ENCODE measurements at regions not wholly inside any gene's neighbourhood (a gene's known extent, or its start where the extent isn't known, plus 50 kb on each side); places are given as distances from the start of the nearest gene placed in this dataset.

DNA sequence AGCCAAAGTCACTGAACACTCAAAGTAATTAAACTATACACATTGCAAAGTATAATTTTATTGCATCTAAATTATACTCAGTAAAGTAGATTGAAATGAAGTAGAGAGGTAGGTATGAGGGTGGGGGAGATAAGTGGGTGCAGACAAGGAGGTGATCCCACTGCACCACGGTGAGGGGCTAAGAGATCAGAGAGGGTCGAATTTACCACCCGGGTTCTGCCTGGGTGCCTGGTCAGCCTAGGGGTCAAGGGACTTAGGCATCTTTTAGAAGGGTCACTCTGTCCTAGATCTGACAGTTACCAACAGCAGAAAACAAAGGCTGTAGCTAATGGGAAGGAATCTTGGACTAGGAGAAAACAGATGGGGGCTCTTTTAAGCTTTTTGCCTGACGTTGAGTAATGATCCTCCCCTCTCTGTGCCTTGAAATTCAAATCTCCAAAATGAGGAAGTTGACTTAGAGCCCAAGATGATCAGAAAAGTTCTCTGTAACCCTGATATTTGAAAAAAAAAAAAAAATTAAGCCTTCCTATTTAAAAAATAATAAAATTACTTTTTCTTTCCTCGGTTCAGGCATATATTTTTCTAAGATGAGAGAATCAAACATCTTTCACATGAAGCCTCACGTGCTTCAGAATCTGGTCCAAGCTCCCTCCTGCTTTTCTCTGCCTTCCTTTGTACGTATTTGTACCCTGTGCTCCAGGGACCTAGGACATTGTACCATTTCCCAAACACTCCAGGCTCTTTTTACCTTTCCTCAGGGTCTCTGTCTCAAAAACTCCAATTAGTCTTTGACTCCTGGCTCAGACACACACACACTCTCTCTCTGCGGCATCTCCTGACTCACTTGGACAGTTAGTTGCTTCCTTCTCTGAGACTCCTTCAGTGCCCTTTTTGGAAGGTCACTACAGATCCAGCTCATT, 353.9 kb downstream of the CYRIA start:
- TF ChIP-seq POLR2A (IDR thresholded peaks at IDR 0.05): no peak
- TF ChIP-seq, protein P1, sequence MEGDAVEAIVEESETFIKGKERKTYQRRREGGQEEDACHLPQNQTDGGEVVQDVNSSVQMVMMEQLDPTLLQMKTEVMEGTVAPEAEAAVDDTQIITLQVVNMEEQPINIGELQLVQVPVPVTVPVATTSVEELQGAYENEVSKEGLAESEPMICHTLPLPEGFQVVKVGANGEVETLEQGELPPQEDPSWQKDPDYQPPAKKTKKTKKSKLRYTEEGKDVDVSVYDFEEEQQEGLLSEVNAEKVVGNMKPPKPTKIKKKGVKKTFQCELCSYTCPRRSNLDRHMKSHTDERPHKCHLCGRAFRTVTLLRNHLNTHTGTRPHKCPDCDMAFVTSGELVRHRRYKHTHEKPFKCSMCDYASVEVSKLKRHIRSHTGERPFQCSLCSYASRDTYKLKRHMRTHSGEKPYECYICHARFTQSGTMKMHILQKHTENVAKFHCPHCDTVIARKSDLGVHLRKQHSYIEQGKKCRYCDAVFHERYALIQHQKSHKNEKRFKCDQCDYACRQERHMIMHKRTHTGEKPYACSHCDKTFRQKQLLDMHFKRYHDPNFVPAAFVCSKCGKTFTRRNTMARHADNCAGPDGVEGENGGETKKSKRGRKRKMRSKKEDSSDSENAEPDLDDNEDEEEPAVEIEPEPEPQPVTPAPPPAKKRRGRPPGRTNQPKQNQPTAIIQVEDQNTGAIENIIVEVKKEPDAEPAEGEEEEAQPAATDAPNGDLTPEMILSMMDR (IDR thresholded peaks at IDR 0.05): no peak
